H1 (cell line): ENCODE measurements at regions not wholly inside any gene's neighbourhood (a gene's known extent, or its start where the extent isn't known, plus 50 kb on each side); places are given as distances from the start of the nearest gene placed in this dataset.

Experiments
- CTCF ChIA-PET: fragments of 300-600 bp; sonication (Branson Sonifier 250); formaldehyde crosslinking; loops from one replicate; lab custom pipeline; 2021; ENCODE audit not compliant: partially characterized antibody; lab: Charles Lee
- POLR2A ChIA-PET: fragments of 300-600 bp; sonication (Branson Sonifier 250); formaldehyde crosslinking; loops from one replicate; lab custom pipeline; 2021; ENCODE audit warnings: inconsistent platforms; ENCODE audit not compliant: partially characterized antibody; lab: Charles Lee
- DNase-seq, 2 experiments: peaks; one replicate each; pipeline versions ENCODE4 v3.0.0 to v3.0.0-alpha.2; 2010 to 2022; ENCODE audit warnings: low spot score in 2 of 2, low read depth in 1 of 2, mixed read lengths in 1 of 2
- FAIRE-seq: peaks from 2 replicates; lab custom pipeline; 2011; peaks lifted over from hg19 to GRCh38; lab: Jason Lieb, UNC
- H2AFZ ChIP-seq: 2 replicates; pipeline ENCODE4 v1.8.1; 2012; ENCODE audit warnings: low read length, inconsistent platforms
- H2AK5ac ChIP-seq: 2 replicates; pipeline ENCODE4 v1.6.1; 2013; ENCODE audit warnings: low read depth, low read length
- H2BK120ac ChIP-seq: replicated peaks from 2 replicates; pipeline ENCODE3; 2013; ENCODE audit warnings: low read depth, low read length, inconsistent platforms
- H2BK12ac ChIP-seq: 2 replicates; pipeline ENCODE4 v1.6.1; 2013; ENCODE audit warnings: low read depth, low read length
- H2BK15ac ChIP-seq: 2 replicates; pipeline ENCODE4 v1.6.1; 2013; ENCODE audit warnings: low read length
- H2BK20ac ChIP-seq: 2 replicates; pipeline ENCODE4 v1.6.1; 2013; ENCODE audit warnings: low read length
- H2BK5ac ChIP-seq: 2 replicates; pipeline ENCODE4 v1.6.1; 2013; ENCODE audit warnings: low read depth, low read length
- H3K14ac ChIP-seq: 2 replicates; pipeline ENCODE4 v1.6.1; 2013; ENCODE audit warnings: inconsistent platforms; ENCODE audit not compliant: insufficient read length
- H3K18ac ChIP-seq: 2 replicates; pipeline ENCODE4 v1.6.1; 2013; ENCODE audit warnings: low read length; ENCODE audit errors: extremely low read depth
- H3K23ac ChIP-seq: 2 replicates; pipeline ENCODE4 v1.6.1; 2013; ENCODE audit warnings: inconsistent platforms; ENCODE audit not compliant: insufficient read length
- H3K23me2 ChIP-seq: 2 replicates; pipeline ENCODE4 v1.6.1; 2013; ENCODE audit warnings: low read depth, low read length
- H3K27ac ChIP-seq: 2 replicates; pipeline ENCODE4 v1.6.1; 2011; ENCODE audit warnings: low read depth, low read length, inconsistent platforms
- H3K27me3 ChIP-seq, 4 experiments: replicated peaks in 1 of 4; 1 replicate in 1 of 4; 2 replicates in 3 of 4; pipeline versions ENCODE4 v1.6.1 to v1.8.1; 2011 to 2013; ENCODE audit warnings: low read length in 3 of 4, mild to moderate bottlenecking in 3 of 4, inconsistent platforms in 2 of 4, mixed read lengths in 2 of 4, moderate library complexity in 1 of 4; ENCODE audit not compliant: control insufficient read depth in 3 of 4, insufficient read depth in 3 of 4; ENCODE audit errors: extremely low read depth in 1 of 4
- H3K36me3 ChIP-seq, 4 experiments: 2 replicates each; pipeline versions ENCODE4 v1.6.1 to v1.8.1; 2011 to 2013; ENCODE audit warnings: mild to moderate bottlenecking in 4 of 4, low read length in 3 of 4, moderate library complexity in 2 of 4, control low read depth in 1 of 4, inconsistent platforms in 1 of 4; ENCODE audit not compliant: insufficient read depth in 4 of 4, control insufficient read depth in 2 of 4
- H3K4ac ChIP-seq: replicated peaks from 2 replicates; pipeline ENCODE3; 2013; ENCODE audit warnings: low read length, low read depth, mixed read lengths, inconsistent platforms; ENCODE audit not compliant: insufficient read length
- H3K4me1 ChIP-seq, 4 experiments: replicated peaks in 1 of 4; 1 replicate in 1 of 4; 2 replicates in 3 of 4; pipeline versions ENCODE4 v1.6.1 to v1.8.1; 2011 to 2013; ENCODE audit warnings: low read length in 3 of 4, inconsistent platforms in 2 of 4, mixed read lengths in 1 of 4; ENCODE audit not compliant: insufficient read depth in 4 of 4, control insufficient read depth in 3 of 4
- H3K4me2 ChIP-seq, 2 experiments: 2 replicates each; pipeline versions ENCODE4 v1.6.1 to v1.8.1; 2011 to 2013; ENCODE audit warnings: low read depth in 2 of 2, low read length in 2 of 2, control low read depth in 1 of 2, inconsistent platforms in 1 of 2, mild to moderate bottlenecking in 1 of 2; ENCODE audit not compliant: insufficient read depth in 1 of 2
- H3K4me3 ChIP-seq, 4 experiments: fragments of 200-600, 300-600 bp in 1 of 4; sonication (generic), shearing (Covaris generic), sonication (Bioruptor Twin) in 1 of 4; 2 replicates each; pipeline versions ENCODE4 v1.5.1 to v1.8.1; 2011 to 2016; ENCODE audit warnings: low read length in 4 of 4, low read depth in 3 of 4, control low read depth in 2 of 4, inconsistent platforms in 2 of 4, mild to moderate bottlenecking in 2 of 4, mixed read lengths in 1 of 4, moderate library complexity in 1 of 4; ENCODE audit not compliant: insufficient read depth in 2 of 4; ENCODE audit errors: extremely low read depth in 1 of 4
- H3K56ac ChIP-seq: replicated peaks from 2 replicates; pipeline ENCODE3; 2013; ENCODE audit warnings: low read depth, mild to moderate bottlenecking, mixed read lengths, low read length, inconsistent platforms; ENCODE audit not compliant: insufficient read length
- H3K79me1 ChIP-seq: 2 replicates; pipeline ENCODE4 v1.6.1; 2013; ENCODE audit warnings: low read depth, low read length, control low read depth
- H3K79me2 ChIP-seq, 2 experiments: 2 replicates each; pipeline versions ENCODE4 v1.6.1 to v1.8.1; 2012 to 2013; ENCODE audit warnings: low read length in 2 of 2, mild to moderate bottlenecking in 2 of 2, inconsistent platforms in 1 of 2; ENCODE audit not compliant: insufficient read depth in 2 of 2, control insufficient read depth in 1 of 2
- H3K9ac ChIP-seq, 4 experiments: replicated peaks in 1 of 4; 1 replicate in 1 of 4; 2 replicates in 3 of 4; pipeline versions ENCODE4 v1.6.1 to v1.8.1; 2011 to 2013; ENCODE audit warnings: low read depth in 3 of 4, low read length in 3 of 4, control low read depth in 2 of 4, mild to moderate bottlenecking in 2 of 4, moderate library complexity in 2 of 4, inconsistent platforms in 1 of 4; ENCODE audit errors: extremely low read depth in 1 of 4
- H3K9me3 ChIP-seq, 2 experiments: 2 replicates each; pipeline versions ENCODE4 v1.6.1 to v1.8.1; 2012 to 2013; ENCODE audit warnings: mild to moderate bottlenecking in 2 of 2, moderate library complexity in 2 of 2, control low read depth in 1 of 2, inconsistent platforms in 1 of 2, low read depth in 1 of 2, low read length in 1 of 2, mixed read lengths in 1 of 2; ENCODE audit not compliant: insufficient read depth in 2 of 2
- H4K20me1 ChIP-seq, 2 experiments: replicated peaks in 1 of 2; 2 replicates each; pipeline versions ENCODE3 to v1.8.1; 2011 to 2013; ENCODE audit warnings: inconsistent platforms in 2 of 2, low read length in 2 of 2, mild to moderate bottlenecking in 1 of 2; ENCODE audit not compliant: insufficient read depth in 2 of 2, control insufficient read depth in 1 of 2
- H4K5ac ChIP-seq: 2 replicates; pipeline ENCODE4 v1.6.1; 2013; ENCODE audit warnings: low read length, low read depth, mixed read lengths, inconsistent platforms; ENCODE audit not compliant: insufficient read length
- H4K8ac ChIP-seq: 2 replicates; pipeline ENCODE4 v1.8.0; 2013; ENCODE audit warnings: mild to moderate bottlenecking, moderate library complexity, low read length, inconsistent platforms; ENCODE audit not compliant: insufficient read depth; ENCODE audit errors: extremely low read depth
- H4K91ac ChIP-seq: replicated peaks from 2 replicates; pipeline ENCODE3; 2013; ENCODE audit warnings: low read length, mixed read lengths, inconsistent platforms; ENCODE audit not compliant: insufficient read length
- KDM1A ChIP-seq: fragments of 200-600, 300-600 bp; sonication (generic); IDR thresholded peaks from 2 replicates; pipeline ENCODE4 v1.7.1; 2016; ENCODE audit warnings: mild to moderate bottlenecking, low read length, borderline replicate concordance
- WGBS, 2 experiments: shearing (Covaris generic) in 1 of 2; methylation state at CpG; one replicate each; pipeline versions ENCODE4 v1.1.6 to v1.1.7; 2013 to 2015; ENCODE audit warnings: low lambda C conversion rate in 2 of 2, mixed read lengths in 2 of 2, inconsistent platforms in 1 of 2, low coverage in 1 of 2, missing lambda C conversion rate in 1 of 2; ENCODE audit not compliant: insufficient replicate concordance in 2 of 2, insufficient coverage in 1 of 2, insufficient read length in 1 of 2; ENCODE audit errors: extremely low coverage in 1 of 2, missing lambda C conversion rate in 1 of 2; 5-methylcytosine and 5-hydroxymethylcytosine counted together
- TF ChIP-seq, protein P1 (sequence below): IDR thresholded peaks from 2 replicates; pipeline ENCODE4 v1.6.1; 2012; ENCODE audit warnings: inconsistent platforms

DNA sequence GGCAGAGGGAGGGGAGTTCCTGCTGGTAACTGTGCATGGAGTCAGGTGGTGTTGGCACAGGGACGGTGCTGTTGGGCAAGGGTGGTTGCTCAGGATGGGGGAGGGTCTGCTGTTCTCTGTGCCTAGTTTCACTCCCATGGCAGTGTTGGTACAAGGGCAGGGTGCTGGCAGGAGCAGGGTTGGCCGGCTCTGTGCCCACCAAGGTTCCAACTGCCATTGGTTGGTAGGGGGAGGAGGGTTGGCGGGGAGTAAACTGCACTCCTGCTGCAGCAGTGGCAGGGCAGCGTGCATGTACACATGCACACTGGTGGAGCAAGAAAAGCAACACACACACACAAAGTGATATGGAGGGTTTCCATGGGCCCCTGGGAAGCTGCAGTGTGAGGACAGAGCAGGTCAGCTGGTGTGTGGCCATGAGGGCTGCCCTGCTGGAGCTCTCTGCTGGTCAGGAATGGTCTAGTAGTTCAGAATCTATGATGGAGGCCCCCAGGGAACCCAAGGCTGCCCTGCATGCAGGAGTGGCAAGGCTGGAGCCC, 269.9 kb upstream of the MGAT4C start:
- Histone ChIP-seq H3K4me2 (no peak overlapping the region), H3K9me3 (peaks cover 0 to 10% of the 10 kb centered on the region in 2 experiments; a peak in 1 of 4 replicates), H3K79me2 (no peaks in the 10 kb centered on the region), H2AK5ac (no peak overlapping the region), H4K8ac (no peak overlapping the region), H4K5ac (no peak overlapping the region), H3K27me3 (no peaks in the 10 kb centered on the region), H2BK15ac (no peak overlapping the region), H2BK12ac (no peak overlapping the region), H4K91ac (no peak overlapping the region), H3K4me3 (no peak overlapping the region), H3K23me2 (no peaks in the 10 kb centered on the region), H3K56ac (no peak overlapping the region), H3K18ac (no peak overlapping the region), H3K79me1 (no peaks in the 10 kb centered on the region), H3K27ac (no peak overlapping the region), H4K20me1 (no peaks in the 10 kb centered on the region), H2AFZ (no peak overlapping the region), H3K14ac (no peak overlapping the region), H3K4me1 (no peaks in the 10 kb centered on the region), H2BK20ac (no peak overlapping the region), H3K23ac (no peak overlapping the region), H2BK5ac (no peak overlapping the region), H3K4ac (no peak overlapping the region), H3K36me3 (no peaks in the 10 kb centered on the region), H2BK120ac (no peak overlapping the region), H3K9ac (no peak overlapping the region)
- ChIA-PET CTCF (no interaction called here), POLR2A (no interaction called here)
- FAIRE-seq (no peak), DNase-seq (no peak)
- WGBS, 2 experiments: 89% methylated on average over 4 of the region's 4 CpGs; no CpG with 5 or more reads in 1 of the 2 experiments
- TF ChIP-seq KDM1A: no peak
- TF ChIP-seq, protein P1, sequence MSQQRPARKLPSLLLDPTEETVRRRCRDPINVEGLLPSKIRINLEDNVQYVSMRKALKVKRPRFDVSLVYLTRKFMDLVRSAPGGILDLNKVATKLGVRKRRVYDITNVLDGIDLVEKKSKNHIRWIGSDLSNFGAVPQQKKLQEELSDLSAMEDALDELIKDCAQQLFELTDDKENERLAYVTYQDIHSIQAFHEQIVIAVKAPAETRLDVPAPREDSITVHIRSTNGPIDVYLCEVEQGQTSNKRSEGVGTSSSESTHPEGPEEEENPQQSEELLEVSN: no peak
